OCI-LY1 (cell line): ENCODE measurements at regions not wholly inside any gene's neighbourhood (a gene's known extent, or its start where the extent isn't known, plus 50 kb on each side); places are given as distances from the start of the nearest gene placed in this dataset.

Experiments used
- H2AFZ ChIP-seq: fragments of 200-600 bp; sonication (generic), shearing (Covaris generic); 2 replicates; pipeline ENCODE4 v1.6.0; 2014; ENCODE audit warnings: antibody characterized with exemption, mild to moderate bottlenecking, low read length
- H3F3A ChIP-seq: fragments of 200-600 bp; sonication (generic), shearing (Covaris generic); 2 replicates; pipeline ENCODE4 v1.6.0; 2014; ENCODE audit warnings: mild to moderate bottlenecking, antibody characterized with exemption, low read length, moderate library complexity; ENCODE audit not compliant: insufficient read depth
- H3K27ac ChIP-seq: fragments of 200-600 bp; sonication (generic); 2 replicates; pipeline ENCODE4 v1.5.1; 2014; ENCODE audit warnings: low read length, mixed run types, mild to moderate bottlenecking, low read depth; ENCODE audit not compliant: poor library complexity, severe bottlenecking
- H3K27me3 ChIP-seq: fragments of 200-600 bp; sonication (generic); 2 replicates; pipeline ENCODE4 v1.6.0; 2014; ENCODE audit warnings: antibody characterized with exemption, mild to moderate bottlenecking, low read length, moderate library complexity; ENCODE audit not compliant: insufficient read depth
- H3K36me3 ChIP-seq: fragments of 200-600 bp; sonication (generic); 2 replicates; pipeline ENCODE4 v1.6.1; 2014; ENCODE audit warnings: mild to moderate bottlenecking, antibody characterized with exemption, low read length, moderate library complexity, mixed read lengths; ENCODE audit not compliant: insufficient read depth
- H3K4me1 ChIP-seq: fragments of 200-600 bp; sonication (generic); 2 replicates; pipeline ENCODE4 v1.5.1; 2014; ENCODE audit warnings: mild to moderate bottlenecking, low read length, moderate library complexity; ENCODE audit not compliant: insufficient read depth, severe bottlenecking
- H3K4me2 ChIP-seq: fragments of 200-600 bp; sonication (generic), shearing (Covaris generic); 2 replicates; pipeline ENCODE4 v1.6.1; 2014; ENCODE audit warnings: low read length
- H3K4me3 ChIP-seq: fragments of 200-600 bp; sonication (generic); 2 replicates; pipeline ENCODE4 v1.5.1; 2014; ENCODE audit warnings: low read length, low read depth, mild to moderate bottlenecking, mixed read lengths; ENCODE audit not compliant: poor library complexity, severe bottlenecking
- H3K79me2 ChIP-seq: fragments of 200-600 bp; shearing (Covaris generic); 2 replicates; pipeline ENCODE4 v1.6.1; 2016; ENCODE audit warnings: mixed run types, low read length, mixed read lengths; ENCODE audit not compliant: insufficient read depth
- H3K9ac ChIP-seq: fragments of 200-600 bp; sonication (generic), shearing (Covaris generic); 2 replicates; pipeline ENCODE4 v1.6.1; 2014; ENCODE audit warnings: mild to moderate bottlenecking, low read length, mixed read lengths
- H3K9me2 ChIP-seq: fragments of 200-600 bp; sonication (generic), shearing (Covaris generic); 2 replicates; pipeline ENCODE4 v1.6.1; 2014; ENCODE audit warnings: low read depth, mild to moderate bottlenecking, low read length, mixed read lengths
- H3K9me3 ChIP-seq: fragments of 200-600 bp; shearing (Covaris generic); 2 replicates; pipeline ENCODE4 v1.6.1; 2014; ENCODE audit warnings: low read length, mixed read lengths
- H4K20me1 ChIP-seq: fragments of 200-600 bp; sonication (generic), shearing (Covaris generic); 2 replicates; pipeline ENCODE4 v1.6.0; 2016; ENCODE audit warnings: mild to moderate bottlenecking, low read length; ENCODE audit not compliant: insufficient read depth
- CTCF ChIP-seq: fragments of 200-600 bp; sonication (generic), shearing (Covaris generic); IDR thresholded peaks from 2 replicates; pipeline ENCODE4 v1.5.1; 2017; ENCODE audit warnings: mild to moderate bottlenecking, antibody characterized with exemption, low read length, moderate library complexity, mixed read lengths
- EZH2 ChIP-seq: fragments of 200-600 bp; sonication (generic), shearing (Covaris generic); IDR thresholded peaks from 2 replicates; pipeline ENCODE4 v1.8.0; 2017; ENCODE audit warnings: borderline replicate concordance, mixed run types, mild to moderate bottlenecking, antibody characterized with exemption, low read length, moderate library complexity, mixed read lengths

- H3K9me2 ChIP-seq, result no peaks in the 10 kb centered on the region
- no peak overlapping the region for H3K9ac ChIP-seq
- no peak overlapping the region for H3K4me2 ChIP-seq
- H3K79me2 ChIP-seq, result no peaks in the 10 kb centered on the region
- no peaks in the 10 kb centered on the region for H4K20me1 ChIP-seq
- H2AFZ ChIP-seq, result no peak overlapping the region
- no peak overlapping the region for H3K4me3 ChIP-seq
- no peaks in the 10 kb centered on the region for H3F3A ChIP-seq
- no peaks in the 10 kb centered on the region for H3K36me3 ChIP-seq
- H3K4me1 ChIP-seq, result no peaks in the 10 kb centered on the region
- no peaks in the 10 kb centered on the region for H3K9me3 ChIP-seq
- no peaks in the 10 kb centered on the region for H3K27me3 ChIP-seq
- TF ChIP-seq EZH2 (no peak), CTCF (no peak)
- no peak overlapping the region for H3K27ac ChIP-seq
Observed at GRCh38 chr4:60589425-60589824, 610.7 kb upstream of the ADGRL3 start.

GRCh38 chr4:60590116-60590515 is 610.0 kb upstream of the ADGRL3 start:
- no peaks in the 10 kb centered on the region for H3K4me1 ChIP-seq
- no peaks in the 10 kb centered on the region for H3K36me3 ChIP-seq
- H4K20me1 ChIP-seq, result no peaks in the 10 kb centered on the region
- H3K4me2 ChIP-seq, result no peak overlapping the region
- no peaks in the 10 kb centered on the region for H3K9me2 ChIP-seq
- no peaks in the 10 kb centered on the region for H3K79me2 ChIP-seq
- no peak overlapping the region for H3K9ac ChIP-seq
- no peaks in the 10 kb centered on the region for H3K27me3 ChIP-seq
- no peak for TF ChIP-seq EZH2
- no peak for TF ChIP-seq CTCF
- H3K9me3 ChIP-seq, result no peaks in the 10 kb centered on the region
- no peak overlapping the region for H2AFZ ChIP-seq
- no peak overlapping the region for H3K27ac ChIP-seq
- H3K4me3 ChIP-seq, result no peak overlapping the region
- no peaks in the 10 kb centered on the region for H3F3A ChIP-seq

- Histone ChIP-seq H3K9me3 (no peaks in the 10 kb centered on the region), H4K20me1 (no peaks in the 10 kb centered on the region), H3K4me2 (no peak overlapping the region), H3K9ac (no peak overlapping the region), H3K9me2 (no peaks in the 10 kb centered on the region), H3K27ac (no peak overlapping the region), H3K4me3 (no peak overlapping the region), H2AFZ (no peak overlapping the region), H3K79me2 (no peaks in the 10 kb centered on the region), H3K4me1 (no peaks in the 10 kb centered on the region), H3K36me3 (no peaks in the 10 kb centered on the region), H3K27me3 (no peaks in the 10 kb centered on the region), H3F3A (no peaks in the 10 kb centered on the region)
- TF ChIP-seq CTCF (no peak), EZH2 (no peak)
Observed at GRCh38 chr4:60605646-60606354, 594.3 kb upstream of the ADGRL3 start.
